NCI-H1105 (cell line): ENCODE measurements at regions not wholly inside any gene's neighbourhood (a gene's known extent, or its start where the extent isn't known, plus 50 kb on each side); places are given as distances from the start of the nearest gene placed in this dataset.
A peak's percentile ranks its signal among the peaks of the same experiment; 100 is the strongest.

ENCODE experiments used
- DNase-seq: peaks from one replicate; lab custom pipeline; 2025; lab: John Stamatoyannopoulos, UW

DNA sequence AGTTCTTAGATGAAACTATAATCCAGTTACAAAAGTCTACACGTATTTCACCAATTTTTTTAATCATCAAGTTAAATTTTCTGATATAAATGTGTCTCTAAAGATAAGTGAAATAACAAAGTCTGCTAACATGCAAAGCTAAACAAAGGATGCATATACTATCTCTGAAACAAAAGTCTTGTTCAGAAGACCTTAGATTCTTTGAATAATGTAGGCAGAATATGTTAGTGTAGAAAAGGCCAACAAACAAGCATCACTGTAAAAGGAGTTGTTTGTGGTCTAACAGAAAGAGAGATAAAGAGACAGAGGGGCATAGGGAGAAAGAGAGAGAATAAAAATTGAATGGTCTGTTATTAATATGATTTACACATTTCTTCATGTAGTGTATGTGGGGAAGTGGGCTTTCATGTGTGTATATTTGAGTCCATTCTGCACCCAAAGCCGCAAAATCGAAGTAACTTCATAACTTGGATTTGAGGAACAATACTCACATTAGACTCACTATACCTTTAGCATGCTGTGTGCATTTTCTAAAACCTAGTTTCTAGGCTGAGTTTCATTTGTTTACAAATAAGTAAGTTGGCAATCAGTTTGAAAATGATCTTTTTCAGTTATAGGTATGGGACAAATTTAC lies 734.8 kb upstream of the REG3G start:
- no peak for DNase-seq

DNA sequence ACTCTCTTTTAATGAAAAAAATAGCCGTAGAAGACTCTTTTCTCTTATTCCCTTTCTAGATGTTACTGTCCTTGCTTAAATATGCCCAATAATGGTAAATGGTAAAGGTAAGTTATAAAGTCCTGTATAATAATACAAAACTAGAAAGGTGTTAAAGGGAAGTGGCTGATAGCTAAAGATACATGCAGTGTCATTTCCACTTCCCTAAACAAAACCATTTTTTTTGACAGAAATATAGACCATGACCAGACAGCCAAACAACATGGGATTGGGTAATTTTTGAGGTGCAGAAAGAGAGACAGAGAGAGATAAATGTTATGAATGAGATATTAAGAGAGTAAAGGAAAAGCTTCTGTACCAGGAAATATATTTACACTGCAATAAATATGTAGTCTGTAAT lies 731.7 kb upstream of the REG3G start:
- DNase-seq = no peak

DNA sequence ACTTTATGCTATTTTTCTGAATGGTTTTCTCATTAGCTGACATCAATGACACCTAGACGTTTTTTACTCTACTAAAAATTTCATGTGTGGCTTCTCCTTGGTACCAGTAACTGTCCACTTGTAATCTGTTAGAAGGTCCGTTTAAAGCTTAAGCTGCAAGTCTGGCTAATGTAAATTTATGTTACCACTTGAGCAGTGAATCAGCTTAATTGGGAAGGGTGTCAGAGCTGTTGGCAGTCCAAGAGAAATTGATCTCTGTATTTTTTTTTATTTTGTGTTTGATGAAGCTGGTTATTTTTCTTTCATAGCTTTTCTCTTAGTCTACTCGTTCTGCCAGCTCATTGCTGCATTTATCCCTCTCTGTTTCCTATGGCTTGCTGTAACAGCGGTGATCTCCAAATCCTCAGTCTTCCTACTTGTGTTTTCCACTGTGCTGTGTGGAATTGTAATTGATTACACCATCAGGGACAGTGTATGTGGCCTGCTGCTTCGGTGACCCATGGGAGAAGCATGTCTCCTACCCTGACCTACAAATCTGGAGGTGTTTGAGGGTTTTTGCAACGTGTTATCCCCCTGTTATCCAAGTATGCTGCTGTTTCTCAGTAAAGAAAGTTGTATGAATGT lies 724.2 kb upstream of the REG3G start:
- no peak for DNase-seq

DNA sequence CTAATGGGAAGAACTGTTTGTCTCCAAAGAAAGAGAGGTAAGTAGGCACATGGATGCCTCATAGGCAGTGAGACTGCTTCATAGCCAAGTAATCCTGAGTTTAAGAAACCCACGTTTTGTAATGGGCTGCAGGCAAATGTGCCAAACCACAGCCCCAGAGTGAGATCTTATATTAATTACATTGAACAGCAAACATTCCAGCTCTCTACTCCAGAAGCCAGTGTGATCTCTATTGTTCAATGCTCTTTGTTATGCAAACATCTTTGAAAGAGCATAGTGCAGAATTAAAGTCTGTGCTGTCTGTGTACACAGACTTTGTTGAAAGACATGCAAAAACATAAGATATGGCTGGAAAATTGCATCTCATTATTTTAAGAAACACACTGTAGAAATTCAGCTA lies 720.8 kb upstream of the REG3G start:
- DNase-seq = no peak

DNA sequence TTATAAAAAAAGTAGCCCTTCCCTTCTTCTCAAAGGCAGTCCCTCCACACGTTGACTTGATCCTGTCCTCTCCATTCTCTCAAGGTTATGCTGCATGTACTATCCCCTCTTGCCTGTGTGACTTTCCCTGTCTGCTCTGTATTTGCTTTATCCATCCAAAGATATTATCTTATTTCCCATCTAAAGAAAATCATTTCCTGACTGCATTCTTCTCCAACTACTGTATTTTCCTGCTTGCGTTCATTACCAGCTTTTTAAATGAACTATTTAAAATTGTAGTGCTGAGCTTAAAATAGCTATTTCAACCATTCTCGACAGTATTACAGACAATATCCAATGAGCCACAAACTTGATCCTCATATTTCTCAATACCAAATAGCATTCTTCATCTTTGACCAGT lies 716.0 kb upstream of the REG3G start:
- DNase-seq = no peak

DNA sequence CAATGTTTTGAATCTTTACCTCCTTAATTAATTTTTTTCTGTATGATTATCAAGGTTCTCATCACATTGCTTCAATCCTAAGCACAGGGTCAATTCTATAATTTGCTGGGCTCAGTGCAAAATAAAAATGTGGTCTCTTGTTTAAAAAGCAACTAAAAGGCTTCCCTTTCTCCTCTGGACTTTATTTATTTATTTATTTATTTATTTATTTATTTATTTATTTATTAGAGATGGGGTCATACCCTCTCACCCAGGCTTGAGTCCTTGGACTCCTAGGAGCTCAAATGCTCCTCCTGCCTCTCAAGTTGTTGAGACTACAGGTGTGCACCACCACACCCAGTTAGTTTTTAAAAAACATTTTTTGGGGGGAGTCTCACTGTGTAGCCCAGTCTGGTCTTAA lies 710.1 kb upstream of the REG3G start:
- DNase-seq = no peak

DNA sequence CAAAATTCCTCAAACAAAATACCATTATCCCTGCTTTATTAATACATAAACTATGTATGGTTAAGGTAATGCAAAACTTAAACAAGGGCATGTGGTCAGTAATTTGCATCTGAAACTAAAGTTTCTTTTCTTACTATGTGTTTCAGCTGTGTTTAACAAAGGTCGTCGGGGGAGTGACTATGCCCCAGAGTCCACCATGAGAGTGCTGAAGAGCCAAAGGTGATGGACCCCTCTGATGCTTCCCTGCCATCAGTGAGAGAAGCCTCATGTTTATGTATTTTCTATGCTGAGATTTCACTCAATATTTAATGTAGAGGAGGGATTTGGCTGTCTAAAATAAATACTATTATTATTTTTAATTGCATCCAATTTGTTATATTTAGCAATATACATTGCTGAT lies 707.2 kb upstream of the REG3G start:
- DNase-seq = no peak

DNA sequence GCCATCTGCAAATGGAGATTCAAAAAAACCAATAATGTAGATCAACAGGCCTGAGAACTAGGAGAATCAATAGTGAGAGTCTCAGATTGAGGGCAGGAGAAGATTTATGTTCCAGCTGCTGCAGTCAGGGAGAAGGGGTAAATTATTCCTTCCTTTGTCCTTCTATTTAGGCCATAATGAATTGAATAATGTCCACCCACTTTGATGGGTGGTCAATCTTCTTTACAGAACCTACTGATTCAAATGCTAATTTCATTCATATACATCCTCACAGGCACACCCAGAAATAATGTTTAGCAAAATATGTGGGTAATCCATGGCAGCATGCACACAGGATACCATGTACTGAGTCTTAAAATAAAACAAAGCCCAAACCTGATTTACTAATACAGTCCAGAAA lies 695.3 kb upstream of the REG3G start:
- DNase-seq = no peak

DNA sequence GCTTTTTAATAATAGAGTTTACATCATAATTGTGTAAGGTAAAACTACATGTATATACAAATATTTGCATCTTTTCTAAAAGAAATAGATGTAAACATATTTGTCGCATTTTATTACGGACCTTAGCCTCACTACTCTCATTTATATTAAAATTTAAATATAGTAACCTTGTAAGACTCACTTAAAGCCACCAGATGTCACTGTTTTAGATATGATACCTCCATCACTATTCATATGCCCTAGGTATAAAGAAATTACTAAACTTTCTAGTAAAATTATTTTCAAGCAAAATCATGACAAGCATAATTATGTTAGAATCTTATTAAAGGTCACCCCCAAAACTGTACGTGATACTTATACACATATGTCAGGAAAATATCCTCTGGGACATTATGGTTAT lies 674.3 kb upstream of the REG3G start:
- DNase-seq = no peak

DNA sequence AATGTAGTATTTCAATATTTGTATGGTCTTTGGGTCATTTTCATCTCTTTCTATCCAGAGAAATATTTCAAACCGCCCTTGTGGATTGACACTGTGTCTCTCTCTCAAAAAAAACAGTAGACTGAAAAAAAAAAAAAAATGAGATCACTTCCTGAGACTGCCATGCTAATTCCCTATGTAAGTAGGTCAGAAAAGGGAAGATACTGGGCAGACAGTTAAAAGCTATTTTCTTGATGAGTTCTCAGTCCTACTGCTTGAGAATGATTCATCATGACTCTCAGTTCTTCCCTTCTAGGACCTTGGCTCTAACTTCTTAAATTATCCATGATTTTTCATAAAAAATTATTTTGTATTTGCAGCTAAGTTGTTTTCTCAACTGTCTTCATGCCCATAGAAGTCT lies 672.3 kb upstream of the REG3G start:
- DNase-seq = no peak

DNA sequence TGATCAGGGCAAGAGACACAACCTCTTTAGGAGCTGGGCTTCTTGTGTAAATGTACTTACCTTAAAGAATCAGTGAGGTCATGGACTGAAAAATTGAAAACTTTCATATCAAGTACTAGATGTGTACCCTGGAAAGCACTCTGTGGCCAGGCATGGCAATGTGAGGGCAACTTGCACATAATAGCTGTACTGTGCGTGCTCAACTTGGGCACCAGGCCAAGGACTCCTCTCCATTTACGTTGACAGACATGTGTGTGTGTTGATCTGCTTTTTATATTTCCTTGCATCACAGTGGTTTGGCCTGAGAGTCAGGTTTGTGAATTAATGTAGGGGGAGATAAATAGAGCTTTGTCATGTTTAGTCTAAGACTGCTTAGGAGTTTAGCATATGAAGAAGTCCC lies 669.5 kb upstream of the REG3G start:
- DNase-seq = no peak

DNA sequence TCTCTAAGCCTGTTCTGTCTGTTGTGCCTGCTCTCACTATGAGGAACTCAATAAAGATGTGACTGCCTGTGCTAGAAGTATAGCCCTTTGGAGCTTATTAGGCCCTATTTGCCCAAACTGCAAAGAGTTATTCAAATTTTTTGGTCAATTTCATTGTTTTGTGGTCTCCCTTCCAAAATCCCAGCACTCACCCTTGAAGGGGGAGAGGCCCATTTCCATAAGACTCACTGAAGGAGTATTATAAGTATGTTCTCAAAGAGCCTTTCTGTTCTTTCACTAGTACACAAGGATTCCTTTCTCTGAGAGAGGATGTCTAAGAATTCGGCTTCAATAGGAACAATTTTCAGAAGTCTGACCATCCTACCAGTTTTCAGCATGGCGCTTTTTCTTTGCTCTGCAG lies 641.9 kb upstream of the REG3G start:
- DNase-seq = no peak

DNA sequence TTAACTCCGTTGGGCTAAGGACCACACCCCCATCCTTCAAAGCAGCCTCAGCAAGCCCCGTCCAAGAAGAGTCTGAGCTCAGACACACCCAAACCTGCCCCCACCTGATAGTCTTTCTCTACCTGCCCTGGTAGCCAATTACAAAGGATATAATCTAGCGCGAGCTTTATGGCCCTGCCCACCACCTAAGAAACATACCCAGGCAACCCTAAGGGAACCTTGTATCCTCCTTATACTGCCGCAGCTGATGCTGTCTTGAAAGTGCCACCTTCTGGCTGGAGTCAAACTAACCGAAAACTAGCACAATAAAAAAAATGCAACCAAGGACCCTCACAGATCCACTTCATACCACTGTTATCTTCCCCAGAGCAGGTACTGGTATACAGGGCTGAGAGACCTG lies 628.3 kb upstream of the REG3G start:
- no peak for DNase-seq

DNA sequence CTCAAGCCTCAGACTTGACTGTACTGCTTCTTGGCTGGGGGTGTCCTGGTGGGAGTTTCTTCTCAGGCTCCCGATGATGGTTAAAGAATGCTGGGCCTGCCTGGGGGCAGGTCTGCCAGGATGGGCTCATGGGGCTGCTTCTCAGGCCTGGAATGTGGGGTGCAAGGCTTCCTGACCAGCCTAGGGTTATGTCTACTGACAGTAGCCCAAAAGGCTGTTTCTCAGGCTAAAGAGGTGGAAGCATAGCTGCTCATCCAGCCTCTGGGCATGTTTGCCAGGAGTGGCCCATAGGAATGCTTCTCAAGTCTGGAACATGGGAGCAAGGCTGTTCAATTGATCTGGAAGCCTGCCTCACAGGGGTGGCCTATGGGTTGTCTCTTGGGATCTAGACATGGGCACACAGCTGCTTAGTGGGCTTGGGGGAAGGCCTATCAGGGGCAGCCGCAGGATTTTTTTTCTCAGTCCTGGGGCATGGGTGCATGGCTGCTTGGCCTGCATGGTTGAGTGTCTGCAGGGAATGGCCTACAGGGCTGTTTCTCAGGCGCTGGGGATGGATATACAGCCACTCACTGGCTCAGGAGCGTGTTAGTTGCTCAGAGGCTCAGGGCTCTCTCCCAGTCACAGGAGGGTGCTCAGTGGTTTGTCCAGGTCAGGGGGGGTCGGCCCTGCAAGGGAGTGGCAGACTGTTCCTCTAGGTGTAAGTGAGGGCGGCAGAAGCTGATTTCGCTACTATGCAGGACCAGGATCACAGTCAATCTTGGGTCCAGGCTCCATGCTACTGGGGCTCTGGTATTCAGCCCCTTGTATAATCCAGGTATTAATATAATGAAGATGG lies 617.3 kb upstream of the REG3G start:
- DNase-seq = no peak

DNA sequence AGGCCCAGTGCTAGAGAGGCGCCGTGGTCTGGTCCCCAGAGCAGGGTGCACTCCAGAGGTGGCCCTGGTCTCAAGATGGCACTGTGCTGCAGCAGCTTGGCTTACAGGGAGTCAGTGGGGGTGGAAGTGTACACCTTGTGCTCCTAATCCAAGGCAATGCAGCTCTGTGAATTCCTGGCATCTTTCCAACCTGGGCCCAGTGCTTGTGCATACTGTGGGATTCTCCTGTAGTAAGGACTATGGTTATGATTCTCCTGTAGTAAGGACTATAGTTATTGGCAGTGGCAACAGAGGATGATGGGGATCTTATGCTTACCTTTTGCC lies 616.7 kb upstream of the REG3G start:
- DNase-seq = peak; percentile 15

DNA sequence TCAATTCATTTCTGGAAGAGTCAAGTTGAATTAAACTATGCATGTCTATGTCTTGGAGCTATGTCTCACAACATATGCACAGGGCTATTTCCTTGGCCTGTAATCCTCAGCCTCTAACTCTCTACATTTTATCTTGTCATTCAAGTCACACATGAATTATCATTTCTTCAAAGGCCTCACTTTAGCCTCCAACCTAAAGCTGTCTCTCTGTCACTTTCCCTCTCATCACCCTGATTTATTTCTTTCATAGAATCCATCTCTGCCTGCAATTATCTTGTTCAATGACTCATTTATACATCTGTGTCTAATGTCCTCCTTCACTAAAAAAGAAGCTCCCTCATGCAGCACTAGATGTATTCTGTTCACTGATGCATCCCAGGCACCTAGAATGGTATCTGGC lies 614.2 kb upstream of the REG3G start:
- no peak for DNase-seq

DNA sequence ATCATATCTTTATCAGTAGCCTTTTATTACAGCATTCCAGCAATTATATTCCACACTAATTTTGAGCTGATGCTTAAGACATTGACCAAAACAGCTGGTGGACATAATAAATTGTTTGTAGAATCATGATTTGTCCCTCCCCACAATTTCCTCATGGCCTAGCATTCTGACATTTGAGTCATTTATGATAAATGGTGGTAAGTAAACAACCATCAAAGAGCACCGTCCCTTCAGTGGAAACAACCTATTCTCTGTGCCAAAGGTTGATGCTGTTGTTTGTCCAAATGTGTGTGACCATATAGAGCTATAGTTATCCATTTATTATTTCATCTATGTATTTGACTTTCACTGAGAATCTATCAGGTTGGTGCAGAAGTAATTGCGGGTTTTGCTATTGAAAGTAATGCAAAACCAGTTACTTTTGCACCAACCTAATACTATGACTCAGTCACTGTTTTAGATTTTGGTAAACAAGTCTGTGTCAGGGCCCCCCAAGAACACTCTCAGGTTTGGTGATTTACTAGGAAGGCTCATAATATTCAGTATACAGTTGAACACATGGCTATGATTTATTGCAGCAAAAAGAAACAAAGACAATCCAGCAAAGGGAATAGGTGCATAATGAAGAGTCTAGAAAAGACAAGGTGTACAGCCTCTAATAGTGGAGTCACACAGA lies 608.7 kb upstream of the REG3G start:
- no peak for DNase-seq

DNA sequence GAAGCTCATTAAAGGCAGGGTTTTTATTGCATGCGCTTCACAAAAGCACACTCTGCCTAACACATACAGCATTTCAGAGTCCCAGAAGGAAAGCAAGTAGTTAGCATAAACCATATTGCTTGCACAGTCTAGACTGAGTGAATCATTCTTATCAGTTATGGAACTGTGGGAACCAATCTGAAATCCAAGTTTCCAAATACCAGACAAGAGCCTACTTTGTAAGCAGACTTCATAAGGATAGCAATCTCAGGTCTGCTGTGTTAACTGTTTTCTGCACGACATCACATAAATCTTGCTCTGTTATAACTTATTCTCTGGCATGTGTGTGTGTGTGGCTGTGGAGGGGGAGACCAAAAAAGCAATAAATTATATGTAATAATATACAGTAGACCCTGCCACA lies 608.1 kb upstream of the REG3G start:
- DNase-seq = peak; percentile 15

DNA sequence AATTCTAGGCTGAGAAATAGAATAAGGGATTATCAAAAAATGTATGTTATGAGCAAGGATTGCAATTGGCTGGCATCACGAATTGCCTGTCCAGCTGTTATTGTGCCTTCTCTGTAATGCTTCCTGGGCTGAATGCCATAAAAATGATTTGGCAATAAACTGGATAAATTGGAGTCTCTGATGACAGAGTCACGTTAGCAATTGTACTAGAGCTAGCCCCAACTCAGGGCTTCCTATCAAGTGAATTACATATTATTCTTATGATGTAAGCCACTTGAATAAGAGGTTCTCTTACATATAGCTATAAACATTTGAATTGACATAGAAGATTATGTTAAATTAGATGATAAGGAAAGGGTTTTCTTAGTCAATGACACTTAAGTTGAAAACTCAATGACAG lies 607.5 kb upstream of the REG3G start:
- peak; percentile 68 for DNase-seq

DNA sequence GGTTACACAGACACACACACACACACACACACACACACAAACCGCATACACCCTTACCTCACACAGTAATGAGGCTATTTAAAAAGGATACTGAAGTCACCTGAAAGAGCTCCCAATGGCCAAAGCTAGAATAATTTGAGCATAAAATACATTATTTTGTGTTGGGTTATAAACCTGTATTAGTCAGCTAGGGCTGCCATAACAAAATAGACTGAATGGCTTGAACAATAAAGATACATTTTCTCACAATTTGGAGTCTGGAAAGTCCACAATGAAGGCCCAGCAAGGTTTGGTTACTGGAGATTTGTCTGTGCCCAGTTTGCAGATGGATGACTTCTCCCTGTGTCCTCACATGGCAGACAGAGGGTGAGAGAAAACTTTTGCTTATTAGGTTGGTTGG lies 605.4 kb upstream of the REG3G start:
- DNase-seq = no peak

DNA sequence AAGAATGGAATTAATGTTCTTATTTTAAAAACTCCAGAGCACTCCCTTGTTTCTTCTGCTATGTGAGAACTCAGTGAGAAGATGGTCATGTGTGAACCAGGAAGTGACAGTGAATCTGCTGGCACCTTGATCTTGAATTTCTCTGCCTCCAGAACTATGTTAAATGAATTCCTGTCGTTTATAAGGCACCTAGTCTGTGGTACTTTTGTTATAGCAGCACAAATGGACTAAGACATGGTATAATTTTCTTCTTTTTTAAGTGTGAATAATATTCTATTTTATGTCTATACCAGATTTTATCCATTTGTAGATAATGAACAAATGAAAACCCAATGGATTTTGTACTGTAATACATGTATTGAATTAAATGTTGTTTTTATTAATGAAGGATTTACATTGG lies 601.9 kb upstream of the REG3G start:
- no peak for DNase-seq

DNA sequence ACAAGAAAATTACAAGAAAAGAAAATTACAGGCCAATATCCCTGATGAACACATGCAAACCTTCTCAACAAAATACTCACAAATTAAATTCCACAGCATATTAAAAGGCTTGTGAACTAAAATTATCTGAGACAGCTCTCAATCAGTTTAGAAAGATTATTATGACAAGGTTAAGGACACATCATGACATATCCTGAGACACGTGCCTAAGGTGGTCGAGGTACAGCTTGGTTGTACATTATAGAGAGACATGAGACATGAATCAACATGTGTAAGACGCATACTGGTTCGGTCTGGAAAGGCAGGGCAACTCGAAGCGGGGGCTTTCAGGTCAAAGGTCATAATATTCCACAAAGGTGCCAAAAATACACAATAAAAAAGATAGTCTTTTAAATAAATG lies 598.3 kb upstream of the REG3G start:
- no peak for DNase-seq

DNA sequence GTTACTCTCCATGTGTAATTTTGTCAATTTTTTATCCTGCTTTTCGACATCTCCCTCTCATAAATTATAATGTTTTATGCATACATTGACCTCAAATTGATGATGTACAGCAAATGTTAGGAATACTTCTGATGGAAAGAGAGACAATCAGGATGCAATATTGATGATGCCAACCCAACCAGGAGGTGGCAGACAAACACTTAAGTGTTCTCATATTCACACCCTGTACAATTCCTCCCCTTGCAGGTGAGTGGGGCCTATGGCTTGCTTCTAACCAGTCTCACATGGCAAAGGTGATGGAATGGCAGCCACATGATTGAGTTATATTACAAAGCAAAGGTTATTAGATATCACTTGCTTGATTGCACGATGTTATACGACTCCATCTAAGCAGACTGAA lies 594.3 kb upstream of the REG3G start:
- peak; percentile 8 for DNase-seq
